Left ventricle myocardium inferior (tissue), 1 donor: ENCODE measurements at regions not wholly inside any gene's neighbourhood (a gene's known extent, or its start where the extent isn't known, plus 50 kb on each side); places are given as distances from the start of the nearest gene placed in this dataset.

Experiments
- DNase-seq: peaks from one replicate; pipeline ENCODE4 v3.0.0-alpha.2; 2020
- H3K27ac ChIP-seq: fragments of 200-600 bp; replicated peaks from 2 replicates; pipeline ENCODE4 v1.8.0; 2021
- H3K27me3 ChIP-seq: fragments of 200-600 bp; 2 replicates; pipeline ENCODE4 v1.8.0; 2021; ENCODE audit warnings: low read depth
- H3K36me3 ChIP-seq: fragments of 200-600 bp; 2 replicates; pipeline ENCODE4 v1.8.0; 2021
- H3K4me1 ChIP-seq: fragments of 200-600 bp; 2 replicates; pipeline ENCODE4 v1.8.0; 2021
- H3K4me3 ChIP-seq: fragments of 200-600 bp; 2 replicates; pipeline ENCODE4 v1.8.0; 2021; ENCODE audit warnings: mild to moderate bottlenecking, moderate library complexity
- H3K9me3 ChIP-seq: fragments of 200-600 bp; replicated peaks from 2 replicates; pipeline ENCODE4 v1.8.0; 2021
- intact Hi-C: fragments of 100-400 bp; cut with micrococcal nuclease; formaldehyde crosslinking; loops from one replicate; pipeline ENCODE4 v1.11.0; 2022
- TF ChIP-seq, protein P1 (sequence below): fragments of 200-600 bp; IDR thresholded peaks from 2 replicates; pipeline ENCODE4 v1.8.0; 2021; ENCODE audit warnings: antibody characterized with exemption, mild to moderate bottlenecking, borderline replicate concordance
- donor health status: DM: no; HTN: yes; CAD: no; lungs with severe emphysema.

- Histone ChIP-seq H3K9me3 (peaks cover 6% of the 10 kb centered on the region), H3K4me3 (no peak overlapping the region), H3K4me1 (no peaks in the 10 kb centered on the region), H3K27ac (no peak overlapping the region), H3K27me3 (no peaks in the 10 kb centered on the region), H3K36me3 (no peaks in the 10 kb centered on the region)
- DNase-seq, result no peak
- intact Hi-C loops, result no loop called here
- TF ChIP-seq, protein P1, sequence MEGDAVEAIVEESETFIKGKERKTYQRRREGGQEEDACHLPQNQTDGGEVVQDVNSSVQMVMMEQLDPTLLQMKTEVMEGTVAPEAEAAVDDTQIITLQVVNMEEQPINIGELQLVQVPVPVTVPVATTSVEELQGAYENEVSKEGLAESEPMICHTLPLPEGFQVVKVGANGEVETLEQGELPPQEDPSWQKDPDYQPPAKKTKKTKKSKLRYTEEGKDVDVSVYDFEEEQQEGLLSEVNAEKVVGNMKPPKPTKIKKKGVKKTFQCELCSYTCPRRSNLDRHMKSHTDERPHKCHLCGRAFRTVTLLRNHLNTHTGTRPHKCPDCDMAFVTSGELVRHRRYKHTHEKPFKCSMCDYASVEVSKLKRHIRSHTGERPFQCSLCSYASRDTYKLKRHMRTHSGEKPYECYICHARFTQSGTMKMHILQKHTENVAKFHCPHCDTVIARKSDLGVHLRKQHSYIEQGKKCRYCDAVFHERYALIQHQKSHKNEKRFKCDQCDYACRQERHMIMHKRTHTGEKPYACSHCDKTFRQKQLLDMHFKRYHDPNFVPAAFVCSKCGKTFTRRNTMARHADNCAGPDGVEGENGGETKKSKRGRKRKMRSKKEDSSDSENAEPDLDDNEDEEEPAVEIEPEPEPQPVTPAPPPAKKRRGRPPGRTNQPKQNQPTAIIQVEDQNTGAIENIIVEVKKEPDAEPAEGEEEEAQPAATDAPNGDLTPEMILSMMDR, result no peak
Observed at GRCh38 chr2:163888591-163888990, 152.8 kb upstream of the FIGN start.

DNA sequence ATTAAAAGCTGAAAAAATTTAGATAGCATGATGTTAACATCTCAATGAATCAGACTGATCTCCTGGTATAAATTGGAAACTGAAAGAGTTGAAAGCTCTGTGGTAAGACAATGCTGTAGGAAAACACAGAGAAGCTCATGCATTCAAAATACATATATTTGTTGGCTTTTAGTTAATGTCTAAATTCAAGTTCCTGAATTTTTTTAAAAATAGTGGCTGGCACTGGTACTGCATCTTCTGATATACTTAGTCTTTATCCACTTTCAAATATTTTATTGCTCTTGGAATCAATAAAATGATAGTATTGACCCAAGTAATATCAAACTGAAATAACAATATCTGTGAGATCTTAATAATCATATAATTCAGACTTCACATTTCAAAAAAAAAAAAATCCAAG, 151.4 kb upstream of the FIGN start:
- intact Hi-C loops, result no loop called here
- H3K36me3 ChIP-seq, result no peaks in the 10 kb centered on the region
- H3K27me3 ChIP-seq, result no peaks in the 10 kb centered on the region
- peaks cover 2% of the 10 kb centered on the region for H3K9me3 ChIP-seq
- no peak overlapping the region for H3K4me3 ChIP-seq
- H3K27ac ChIP-seq, result no peak overlapping the region
- H3K4me1 ChIP-seq, result no peaks in the 10 kb centered on the region
- DNase-seq, result no peak
- TF ChIP-seq, protein P1, result peak; percentile 44

DNA sequence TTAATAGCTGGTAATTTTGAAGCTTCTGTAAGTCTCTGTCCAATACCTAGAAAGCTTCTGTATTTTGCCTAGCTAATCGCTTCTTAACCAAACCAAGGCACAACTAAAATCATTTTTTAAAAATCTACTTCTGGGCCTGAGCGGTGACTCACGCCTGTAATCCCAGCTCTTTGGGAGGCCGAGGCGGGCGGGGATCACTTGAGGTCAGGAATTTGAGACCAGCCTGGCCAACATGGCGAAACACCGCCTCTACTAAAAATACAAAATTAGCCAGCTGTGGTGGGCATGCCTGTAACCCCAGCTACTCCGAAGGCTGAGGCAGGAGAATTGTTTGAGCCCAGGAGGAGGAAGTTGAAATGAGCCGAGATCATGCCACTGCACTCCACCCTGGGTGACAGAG, 148.6 kb upstream of the FIGN start:
- TF ChIP-seq, protein P1, result no peak
- H3K9me3 ChIP-seq, result peaks cover 7% of the 10 kb centered on the region
- no peak overlapping the region for H3K4me3 ChIP-seq
- no peaks in the 10 kb centered on the region for H3K36me3 ChIP-seq
- DNase-seq, result no peak
- H3K27me3 ChIP-seq, result no peaks in the 10 kb centered on the region
- H3K27ac ChIP-seq, result no peak overlapping the region
- no peaks in the 10 kb centered on the region for H3K4me1 ChIP-seq
- intact Hi-C loops, result no loop called here

- H3K4me1 ChIP-seq, result peaks cover 13% of the 10 kb centered on the region
- intact Hi-C loops, result no loop called here
- H3K9me3 ChIP-seq, result peaks cover 7% of the 10 kb centered on the region
- H3K27me3 ChIP-seq, result no peaks in the 10 kb centered on the region
- no peak overlapping the region for H3K27ac ChIP-seq
- no peak overlapping the region for H3K4me3 ChIP-seq
- TF ChIP-seq, protein P1, result peak; percentile 39
- H3K36me3 ChIP-seq, result no peaks in the 10 kb centered on the region
- no peak for DNase-seq
Observed at GRCh38 chr2:163878718-163879117, 142.9 kb upstream of the FIGN start.

- intact Hi-C loops, result no loop called here
- H3K9me3 ChIP-seq, result peaks cover 6% of the 10 kb centered on the region
- no peaks in the 10 kb centered on the region for H3K27me3 ChIP-seq
- peak overlapping the region; percentile 17 for H3K27ac ChIP-seq
- TF ChIP-seq, protein P1, result no peak
- peak overlapping the region; percentile 19 for H3K4me3 ChIP-seq
- peaks cover 13% of the 10 kb centered on the region for H3K4me1 ChIP-seq
- no peak for DNase-seq
- H3K36me3 ChIP-seq, result no peaks in the 10 kb centered on the region
Observed at GRCh38 chr2:163877316-163877715, 141.5 kb upstream of the FIGN start.

DNA sequence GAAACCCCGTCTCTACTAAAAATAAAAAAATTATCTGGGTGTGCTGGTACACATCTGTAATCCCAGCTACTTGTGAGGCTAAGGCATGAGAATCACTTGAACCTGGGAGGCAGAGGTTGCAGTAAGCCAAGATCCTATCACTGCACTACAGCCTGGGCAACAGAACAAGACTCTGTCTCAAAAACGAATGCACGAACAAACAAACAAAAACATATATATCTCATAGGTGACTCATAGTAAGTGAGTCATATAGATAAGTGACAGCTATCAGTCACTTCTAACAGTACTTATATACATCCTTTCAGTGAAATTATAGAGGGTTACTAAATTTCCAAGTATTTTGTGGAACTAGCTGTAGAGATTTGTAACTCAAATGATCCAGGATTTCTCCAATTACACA, 127.3 kb upstream of the FIGN start:
- DNase-seq, result no peak
- no peaks in the 10 kb centered on the region for H3K27me3 ChIP-seq
- no peak overlapping the region for H3K27ac ChIP-seq
- no peaks in the 10 kb centered on the region for H3K36me3 ChIP-seq
- no peak overlapping the region for H3K4me3 ChIP-seq
- no peaks in the 10 kb centered on the region for H3K4me1 ChIP-seq
- TF ChIP-seq, protein P1, result no peak
- intact Hi-C loops, result no loop called here
- H3K9me3 ChIP-seq, result peaks cover 15% of the 10 kb centered on the region
